Astrocyte (in vitro differentiated cells and primary cell): ENCODE measurements at regions not wholly inside any gene's neighbourhood (a gene's known extent, or its start where the extent isn't known, plus 50 kb on each side); places are given as distances from the start of the nearest gene placed in this dataset.

Experiments
- CTCF ChIP-seq: IDR thresholded peaks from 2 replicates; pipeline ENCODE4 v1.5.1; 2011; ENCODE audit warnings: low read depth, mild to moderate bottlenecking, inconsistent platforms, low read length, moderate library complexity; ENCODE audit not compliant: insufficient read depth
- EZH2 ChIP-seq: IDR thresholded peaks from 2 replicates; pipeline ENCODE4 v1.6.1; 2012; ENCODE audit warnings: mild to moderate bottlenecking, low read length, inconsistent platforms; ENCODE audit not compliant: insufficient read depth

- TF ChIP-seq CTCF (no peak), EZH2 (no peak)
Observed at GRCh38 chr2:66888246-66888645, 453.3 kb downstream of the MEIS1 start.
